T-cell (primary cell): ENCODE measurements at regions not wholly inside any gene's neighbourhood (a gene's known extent, or its start where the extent isn't known, plus 50 kb on each side); places are given as distances from the start of the nearest gene placed in this dataset.

Source experiments
- ATAC-seq, 4 experiments: fragments of 200-7000 bp in 3 of 4; fragments of 150-1000 bp in 1 of 4; cut with Tn5 transposase; replicated peaks in 1 of 4; 1 replicate in 3 of 4; 2 replicates in 1 of 4; pipeline ENCODE4 v1.10.0; 2021; ENCODE audit warnings: moderate library complexity in 3 of 4, mild to moderate bottlenecking in 2 of 4, moderate number of reproducible peaks in 1 of 4
- CTCF ChIA-PET, 2 donors: fragments of 300-600 bp; sonication (Branson Sonifier 250); formaldehyde crosslinking; loops; one replicate each; lab custom pipeline; 2022; ENCODE audit warnings: antibody characterized with exemption in 2 of 2; lab: Charles Lee
- POLR2A ChIA-PET, 2 donors: fragments of 300-600 bp; sonication (Branson Sonifier 250); formaldehyde crosslinking; loops; one replicate each; lab custom pipeline; 2022; ENCODE audit warnings: antibody characterized with exemption in 2 of 2; lab: Charles Lee
- DNase-seq, 35 experiments: peaks; one replicate each; pipeline versions ENCODE4 v3.0.0 to v3.0.0-alpha.2; 2013 to 2023
- H3K27ac ChIP-seq: one replicate; pipeline ENCODE4 v1.5.1; 2013; ENCODE audit warnings: low read length
- H3K27me3 ChIP-seq, 2 experiments: replicated peaks in 1 of 2; 1 replicate in 1 of 2; 2 replicates in 1 of 2; pipeline versions ENCODE4 v1.6.1 to v1.7.0; 2013; ENCODE audit warnings: low read length in 1 of 2, mixed read lengths in 1 of 2; ENCODE audit not compliant: control insufficient read depth in 2 of 2, insufficient read depth in 2 of 2; ENCODE audit errors: extremely low read depth in 1 of 2
- H3K36me3 ChIP-seq, 2 donors: 1 replicate in 1 of 2; 2 replicates in 1 of 2; pipeline versions ENCODE4 v1.6.1 to v1.7.0; 2013; ENCODE audit warnings: low read length in 1 of 2; ENCODE audit not compliant: control insufficient read depth in 2 of 2, insufficient read depth in 1 of 2; ENCODE audit errors: extremely low read depth in 1 of 2
- H3K4me1 ChIP-seq, 2 experiments: 1 replicate in 1 of 2; 2 replicates in 1 of 2; pipeline versions ENCODE4 v1.6.1 to v1.7.0; 2013; ENCODE audit warnings: low read length in 2 of 2, mixed read lengths in 1 of 2; ENCODE audit not compliant: insufficient read depth in 2 of 2, control insufficient read depth in 1 of 2; ENCODE audit errors: extremely low read depth in 1 of 2
- H3K4me3 ChIP-seq, 2 donors: 1 replicate in 1 of 2; 2 replicates in 1 of 2; pipeline versions ENCODE4 v1.5.1 to v1.7.0; 2013; ENCODE audit warnings: mild to moderate bottlenecking in 2 of 2, low read length in 1 of 2, moderate library complexity in 1 of 2; ENCODE audit not compliant: control insufficient read depth in 1 of 2; ENCODE audit errors: extremely low read depth in 1 of 2
- H3K9me3 ChIP-seq: 2 replicates; pipeline ENCODE4 v1.7.0; 2013
- H3K27ac Mint-ChIP-seq, 2 donors: one replicate each; pipeline ENCODE4 v1.8.0; 2020 to 2021; ENCODE audit warnings: mild to moderate bottlenecking in 2 of 2, mixed read lengths in 2 of 2
- H3K27me3 Mint-ChIP-seq, 2 donors: one replicate each; pipeline ENCODE4 v1.8.0; 2021 to 2022; ENCODE audit warnings: mixed read lengths in 2 of 2
- H3K36me3 Mint-ChIP-seq: one replicate; pipeline ENCODE4 v1.8.0; 2021; ENCODE audit warnings: mixed read lengths
- H3K4me1 Mint-ChIP-seq, 3 donors: one replicate each; pipeline ENCODE4 v1.8.0; 2020 to 2022; ENCODE audit warnings: mixed read lengths in 3 of 3, mild to moderate bottlenecking in 1 of 3
- H3K4me3 Mint-ChIP-seq, 3 donors: one replicate each; pipeline ENCODE4 v1.8.0; 2020 to 2022; ENCODE audit warnings: mild to moderate bottlenecking in 3 of 3, mixed read lengths in 3 of 3, moderate library complexity in 3 of 3
- H3K9me3 Mint-ChIP-seq, 3 donors: one replicate each; pipeline ENCODE4 v1.8.0; 2020 to 2022; ENCODE audit warnings: mixed read lengths in 3 of 3
- WGBS: methylation state at CpG from one replicate; pipeline ENCODE4 v1.1.5; 2013; ENCODE audit warnings: missing lambda C conversion rate; ENCODE audit not compliant: insufficient coverage; 5-methylcytosine and 5-hydroxymethylcytosine counted together

- Mint-ChIP-seq H3K36me3 (no peaks in the 10 kb centered on the region), H3K27me3 (peaks cover 0 to 5% of the 10 kb centered on the region in 2 donors), H3K4me3 (no peak overlapping the region), H3K9me3 (peaks cover 0 to 5% (median 5%) of the 10 kb centered on the region in 3 donors), H3K4me1 (no peaks in the 10 kb centered on the region), H3K27ac (no peak overlapping the region)
- 66% methylated on average over 6 of the region's 6 CpGs for WGBS
- DNase-seq = no peak
- no peaks in the 10 kb centered on the region for H3K27me3 ChIP-seq
- POLR2A ChIA-PET = no interaction called here
- no peak overlapping the region for H3K4me3 ChIP-seq
- no peaks in the 10 kb centered on the region for H3K4me1 ChIP-seq
- CTCF ChIA-PET = interaction anchor here in 1 of 2 donors (0.6 kb wide), 1 partner anchor 999 kb away, joined by 3 read pairs; no protein-coding TSS in a partner anchor
- no peak overlapping the region for H3K27ac ChIP-seq
- no peak for ATAC-seq
- no peaks in the 10 kb centered on the region for H3K9me3 ChIP-seq
- H3K36me3 ChIP-seq = no peaks in the 10 kb centered on the region
Measured at GRCh38 chr10:113430634-113431397, 122.0 kb upstream of the HABP2 start.

- no peak overlapping the region for H3K4me3 ChIP-seq
- H3K27ac Mint-ChIP-seq = no peak overlapping the region
- peaks cover 2 to 8% of the 10 kb centered on the region in 2 donors for H3K27me3 Mint-ChIP-seq
- CTCF ChIA-PET = interaction anchor here in 1 of 2 donors (0.6 kb wide), 1 partner anchor 1000 kb away, joined by 3 read pairs; no protein-coding TSS in a partner anchor
- no peaks in the 10 kb centered on the region for H3K4me1 ChIP-seq
- POLR2A ChIA-PET = no interaction called here
- DNase-seq (no peak), ATAC-seq (no peak)
- no peak overlapping the region for H3K4me3 Mint-ChIP-seq
- H3K9me3 ChIP-seq = no peaks in the 10 kb centered on the region
- peaks cover 0 to 5% (median 5%) of the 10 kb centered on the region in 3 donors for H3K9me3 Mint-ChIP-seq
- H3K36me3 ChIP-seq = no peaks in the 10 kb centered on the region
- 90% methylated on average over 7 of the region's 16 CpGs for WGBS
- no peaks in the 10 kb centered on the region for H3K27me3 ChIP-seq
- H3K27ac ChIP-seq = no peak overlapping the region
- H3K4me1 Mint-ChIP-seq = no peaks in the 10 kb centered on the region
- no peaks in the 10 kb centered on the region for H3K36me3 Mint-ChIP-seq
Measured at GRCh38 chr10:113431398-113432160, 121.3 kb upstream of the HABP2 start.

GRCh38 chr10:113433711-113434110 is 119.1 kb upstream of the HABP2 start:
- no peak overlapping the region for H3K27ac ChIP-seq
- ChIA-PET POLR2A (no interaction called here), CTCF (no interaction called here)
- no peaks in the 10 kb centered on the region for H3K4me1 ChIP-seq
- H3K27me3 Mint-ChIP-seq = peaks cover 2 to 9% of the 10 kb centered on the region in 2 donors
- H3K9me3 ChIP-seq = no peaks in the 10 kb centered on the region
- DNase-seq (no peak), ATAC-seq (no peak)
- H3K27ac Mint-ChIP-seq = no peak overlapping the region
- no peaks in the 10 kb centered on the region for H3K36me3 ChIP-seq
- H3K4me3 ChIP-seq = no peak overlapping the region
- peaks cover 0 to 5% (median 5%) of the 10 kb centered on the region in 3 donors for H3K9me3 Mint-ChIP-seq
- 76% methylated on average over 2 of the region's 2 CpGs for WGBS
- H3K36me3 Mint-ChIP-seq = no peaks in the 10 kb centered on the region
- H3K4me1 Mint-ChIP-seq = no peaks in the 10 kb centered on the region
- no peak overlapping the region for H3K4me3 Mint-ChIP-seq
- no peaks in the 10 kb centered on the region for H3K27me3 ChIP-seq

DNA sequence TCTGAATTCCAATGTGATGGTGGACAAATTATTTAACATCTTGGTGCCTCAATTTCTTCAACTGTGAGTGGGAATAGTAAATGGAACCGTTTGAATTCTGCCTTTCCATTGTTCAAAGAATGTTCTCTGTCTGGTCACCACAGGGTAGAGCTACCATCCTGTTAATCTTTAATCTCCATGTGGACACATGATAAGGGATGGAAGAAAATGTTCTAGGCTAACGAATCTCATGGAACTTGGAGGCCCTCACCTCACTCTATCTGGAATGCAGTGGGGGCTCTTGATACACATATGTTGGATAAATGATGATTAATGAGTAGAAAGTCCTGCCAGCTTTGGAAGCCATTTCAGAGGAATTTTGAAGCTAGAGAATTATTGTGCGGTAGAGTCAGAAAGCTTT is 118.5 kb upstream of the HABP2 start:
- H3K27ac Mint-ChIP-seq = no peak overlapping the region
- Histone ChIP-seq H3K9me3 (no peaks in the 10 kb centered on the region), H3K4me3 (no peak overlapping the region), H3K27ac (no peak overlapping the region), H3K27me3 (no peaks in the 10 kb centered on the region), H3K36me3 (no peaks in the 10 kb centered on the region), H3K4me1 (no peaks in the 10 kb centered on the region)
- ChIA-PET POLR2A (no interaction called here), CTCF (no interaction called here)
- DNase-seq = no peak
- WGBS = no CpG with 5 or more reads among the region's 3 CpGs
- H3K27me3 Mint-ChIP-seq = peaks cover 2 to 9% of the 10 kb centered on the region in 2 donors
- no peak overlapping the region for H3K4me3 Mint-ChIP-seq
- no peaks in the 10 kb centered on the region for H3K36me3 Mint-ChIP-seq
- peaks cover 0 to 5% (median 5%) of the 10 kb centered on the region in 3 donors for H3K9me3 Mint-ChIP-seq
- no peaks in the 10 kb centered on the region for H3K4me1 Mint-ChIP-seq
- no peak for ATAC-seq

DNA sequence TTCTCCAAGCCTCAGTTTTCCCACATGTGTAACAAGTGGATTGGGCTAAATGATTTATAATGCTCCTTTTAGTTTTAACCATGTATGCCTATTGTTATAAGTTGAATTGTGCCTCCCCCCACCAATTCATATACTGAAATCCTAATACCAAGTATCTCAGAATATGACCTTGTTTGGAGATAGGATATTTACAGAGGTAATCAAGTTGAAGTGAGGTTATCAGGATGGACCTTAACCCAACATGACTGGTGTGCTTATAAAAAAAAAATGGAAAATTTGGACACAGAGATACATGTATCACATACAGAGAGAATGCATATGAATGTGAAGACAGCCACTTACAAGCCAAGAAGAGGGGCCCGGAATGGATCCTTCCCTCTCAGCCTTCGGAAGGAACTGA is 117.9 kb upstream of the HABP2 start:
- H3K9me3 ChIP-seq = no peaks in the 10 kb centered on the region
- H3K4me3 ChIP-seq = no peak overlapping the region
- no peaks in the 10 kb centered on the region for H3K36me3 ChIP-seq
- no peaks in the 10 kb centered on the region for H3K27me3 ChIP-seq
- Mint-ChIP-seq H3K9me3 (peaks cover 0 to 5% (median 5%) of the 10 kb centered on the region in 3 donors), H3K36me3 (no peaks in the 10 kb centered on the region), H3K27ac (no peak overlapping the region), H3K4me1 (no peaks in the 10 kb centered on the region), H3K27me3 (peaks cover 2 to 9% of the 10 kb centered on the region in 2 donors), H3K4me3 (no peak overlapping the region)
- DNase-seq (no peak), ATAC-seq (no peak)
- no CpG with 5 or more reads among the region's 2 CpGs for WGBS
- CTCF ChIA-PET = no interaction called here
- POLR2A ChIA-PET = no interaction called here
- H3K4me1 ChIP-seq = no peaks in the 10 kb centered on the region
- H3K27ac ChIP-seq = no peak overlapping the region

- Histone ChIP-seq H3K27me3 (no peaks in the 10 kb centered on the region), H3K36me3 (no peaks in the 10 kb centered on the region), H3K9me3 (no peaks in the 10 kb centered on the region), H3K4me3 (no peak overlapping the region), H3K4me1 (no peaks in the 10 kb centered on the region), H3K27ac (no peak overlapping the region)
- Mint-ChIP-seq H3K36me3 (no peaks in the 10 kb centered on the region), H3K4me1 (no peaks in the 10 kb centered on the region), H3K4me3 (no peak overlapping the region), H3K9me3 (no peaks in the 10 kb centered on the region), H3K27ac (no peak overlapping the region), H3K27me3 (peaks cover 2 to 9% of the 10 kb centered on the region in 2 donors)
- ATAC-seq (no peak), DNase-seq (no peak)
- CTCF ChIA-PET = interaction anchor here in 1 of 2 donors (0.5 kb wide), 1 partner anchor 851 kb away, joined by 4 read pairs; no protein-coding TSS in a partner anchor
- POLR2A ChIA-PET = no interaction called here
- WGBS = 74% methylated on average over 2 of the region's 2 CpGs
Measured at GRCh38 chr10:113435881-113436280, 117.0 kb upstream of the HABP2 start.
